Astrocyte of the spinal cord (primary cell): ENCODE measurements at regions not wholly inside any gene's neighbourhood (a gene's known extent, or its start where the extent isn't known, plus 50 kb on each side); places are given as distances from the start of the nearest gene placed in this dataset.
"Not testable (repeated sequence)": the region's sequence is repeated elsewhere in the genome, so short reads cannot be mapped to it uniquely, and the experiment has no call there.

Experiments
- DNase-seq: peaks from one replicate; pipeline ENCODE4 v3.0.0; 2011; ENCODE audit warnings: low read depth, low spot score
- H3K4me3 ChIP-seq: 2 replicates; pipeline ENCODE4 v1.5.1; 2011; ENCODE audit warnings: low read depth, mild to moderate bottlenecking, low read length, moderate library complexity
- in situ Hi-C: cut with HindIII; loops from 2 replicates; pipeline ENCODE4 v1.10.0; 2017; ENCODE audit warnings: low sequenced_read_pairs
- TF ChIP-seq, protein P1 (sequence below): IDR thresholded peaks from 2 replicates; pipeline ENCODE4 v1.5.1; 2012; ENCODE audit warnings: low read depth, mild to moderate bottlenecking, low read length, inconsistent platforms

- in situ Hi-C loops = no loop called here
- TF ChIP-seq, protein P1, sequence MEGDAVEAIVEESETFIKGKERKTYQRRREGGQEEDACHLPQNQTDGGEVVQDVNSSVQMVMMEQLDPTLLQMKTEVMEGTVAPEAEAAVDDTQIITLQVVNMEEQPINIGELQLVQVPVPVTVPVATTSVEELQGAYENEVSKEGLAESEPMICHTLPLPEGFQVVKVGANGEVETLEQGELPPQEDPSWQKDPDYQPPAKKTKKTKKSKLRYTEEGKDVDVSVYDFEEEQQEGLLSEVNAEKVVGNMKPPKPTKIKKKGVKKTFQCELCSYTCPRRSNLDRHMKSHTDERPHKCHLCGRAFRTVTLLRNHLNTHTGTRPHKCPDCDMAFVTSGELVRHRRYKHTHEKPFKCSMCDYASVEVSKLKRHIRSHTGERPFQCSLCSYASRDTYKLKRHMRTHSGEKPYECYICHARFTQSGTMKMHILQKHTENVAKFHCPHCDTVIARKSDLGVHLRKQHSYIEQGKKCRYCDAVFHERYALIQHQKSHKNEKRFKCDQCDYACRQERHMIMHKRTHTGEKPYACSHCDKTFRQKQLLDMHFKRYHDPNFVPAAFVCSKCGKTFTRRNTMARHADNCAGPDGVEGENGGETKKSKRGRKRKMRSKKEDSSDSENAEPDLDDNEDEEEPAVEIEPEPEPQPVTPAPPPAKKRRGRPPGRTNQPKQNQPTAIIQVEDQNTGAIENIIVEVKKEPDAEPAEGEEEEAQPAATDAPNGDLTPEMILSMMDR = no peak
Observed at GRCh38 chr12:84416626-84417025, 496.0 kb downstream of the SLC6A15 start.

GRCh38 chr12:84415946-84416345, 496.7 kb downstream of the SLC6A15 start:
- DNase-seq = no peak
- in situ Hi-C loops = no loop called here
- TF ChIP-seq, protein P1 = no peak
- H3K4me3 ChIP-seq = no peak overlapping the region

More at GRCh38 chr12:84416626-84417025, 496.0 kb downstream of the SLC6A15 start:
- H3K4me3 ChIP-seq = no peak overlapping the region
- DNase-seq = no peak

- H3K4me3 ChIP-seq = no peak overlapping the region
- TF ChIP-seq, protein P1 = no peak
- in situ Hi-C loops = no loop called here
- DNase-seq = no peak
Observed at GRCh38 chr12:84413656-84414055, 498.9 kb downstream of the SLC6A15 start.

DNA sequence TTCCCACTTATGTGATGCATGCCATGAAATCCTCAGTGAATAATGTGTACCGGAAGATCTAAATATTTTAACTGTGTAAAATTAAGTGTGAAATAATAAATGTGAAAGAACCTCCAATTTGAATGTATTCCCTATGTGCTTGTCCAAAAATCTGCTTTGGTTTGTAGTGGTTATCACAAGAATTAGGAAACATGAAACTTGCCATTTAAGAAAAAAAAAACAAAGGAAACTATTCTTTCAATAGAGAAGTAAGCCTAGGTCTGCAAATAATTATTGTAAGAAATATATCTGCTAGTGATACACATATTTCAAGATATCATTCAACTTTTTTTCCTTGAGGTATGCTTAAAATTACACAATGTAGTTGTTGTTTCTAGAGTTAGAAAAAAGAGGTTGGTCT, 500.4 kb downstream of the SLC6A15 start:
- no peak overlapping the region for H3K4me3 ChIP-seq
- TF ChIP-seq, protein P1 = no peak

DNA sequence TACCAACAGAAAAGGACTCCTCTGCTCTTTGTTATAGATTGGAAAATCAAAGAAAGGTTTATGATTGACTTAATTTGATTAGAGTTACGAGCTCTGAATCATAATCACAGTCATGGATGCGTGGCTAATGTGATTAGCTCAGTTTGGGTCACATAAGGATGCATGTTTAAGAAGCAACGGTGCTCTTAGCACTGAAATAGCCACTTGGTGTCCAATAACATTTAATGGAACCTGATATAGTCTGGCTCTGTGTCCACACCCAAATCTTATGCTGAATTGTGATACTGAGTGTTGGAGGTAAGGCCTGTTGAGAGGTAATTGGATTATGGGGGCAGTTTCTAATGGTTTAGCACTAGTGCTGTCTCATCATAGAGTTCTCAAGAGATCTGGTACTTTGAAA, 501.6 kb downstream of the SLC6A15 start:
- in situ Hi-C loops = no loop called here

More for the DNA sequence above, 500.4 kb downstream of the SLC6A15 start:
- in situ Hi-C loops = no loop called here
- DNase-seq = no peak

DNA sequence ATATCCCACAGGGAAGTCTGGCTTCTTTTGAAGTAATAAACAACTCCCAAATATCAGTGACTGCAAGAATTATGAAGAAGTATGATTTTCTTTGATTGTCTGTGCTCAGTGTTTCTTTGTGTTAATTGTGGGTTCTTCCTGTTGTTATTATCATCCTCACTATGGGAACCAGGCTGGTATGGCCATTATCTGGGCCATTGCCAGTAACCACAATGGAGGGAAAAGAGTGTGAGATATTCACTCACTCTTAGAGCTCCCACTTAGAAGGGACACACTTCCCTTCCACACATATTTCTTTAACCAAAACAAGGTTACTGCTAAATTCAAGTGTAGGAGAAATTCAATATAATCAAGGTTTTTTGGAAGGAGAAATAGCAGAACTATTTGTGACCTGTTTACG, 503.7 kb downstream of the SLC6A15 start:
- in situ Hi-C loops = no loop called here
- TF ChIP-seq, protein P1 = no peak
- DNase-seq = peak; percentile 8

More for the DNA sequence above, 501.6 kb downstream of the SLC6A15 start:
- no peak for DNase-seq
- no peak overlapping the region for H3K4me3 ChIP-seq
- TF ChIP-seq, protein P1 = no peak

GRCh38 chr12:84406720-84407119, 505.9 kb downstream of the SLC6A15 start:
- H3K4me3 ChIP-seq, in situ Hi-C loops, DNase-seq: not testable (repeated sequence)

More for the DNA sequence above, 503.7 kb downstream of the SLC6A15 start:
- no peak overlapping the region for H3K4me3 ChIP-seq
